DLD1 (cell line): ENCODE measurements at regions not wholly inside any gene's neighbourhood (a gene's known extent, or its start where the extent isn't known, plus 50 kb on each side); places are given as distances from the start of the nearest gene placed in this dataset.
"Not testable (repeated sequence)": the region's sequence is repeated elsewhere in the genome, so short reads cannot be mapped to it uniquely, and the experiment has no call there.

ENCODE experiments used
- in situ Hi-C: cut with HindIII; loops from 2 replicates; pipeline ENCODE4 v1.10.0; 2017; ENCODE audit warnings: low sequenced_read_pairs

GRCh38 chr1:218494449-218494852, 149.3 kb downstream of the TGFB2 start:
- in situ Hi-C loops = no loop called here

- in situ Hi-C loops = no loop called here
These were observed 150.8 kb downstream of the TGFB2 start for GRCh38 chr1:218495931-218496330.

GRCh38 chr1:218496561-218496960, 151.4 kb downstream of the TGFB2 start:
- in situ Hi-C loops = no loop called here

GRCh38 chr1:218498056-218498938, 153.2 kb downstream of the TGFB2 start:
- in situ Hi-C loops = no loop called here

GRCh38 chr1:218499011-218499691, 154.0 kb downstream of the TGFB2 start:
- in situ Hi-C loops = no loop called here

GRCh38 chr1:218499911-218500310, 154.8 kb downstream of the TGFB2 start:
- in situ Hi-C loops = no loop called here

GRCh38 chr1:218501161-218501560, 156.0 kb downstream of the TGFB2 start:
- in situ Hi-C loops = no loop called here

- in situ Hi-C loops = no loop called here
These were observed 157.2 kb downstream of the TGFB2 start for GRCh38 chr1:218502383-218502782.

GRCh38 chr1:218503102-218503501, 158.0 kb downstream of the TGFB2 start:
- in situ Hi-C loops = no loop called here

- in situ Hi-C loops = no loop called here
These were observed 162.3 kb downstream of the TGFB2 start for GRCh38 chr1:218507355-218508002.

GRCh38 chr1:218510153-218510772, 165.1 kb downstream of the TGFB2 start:
- in situ Hi-C loops = no loop called here

- in situ Hi-C loops = no loop called here
These were observed 168.2 kb downstream of the TGFB2 start for GRCh38 chr1:218513328-218513727.

GRCh38 chr1:218514689-218515088, 169.6 kb downstream of the TGFB2 start:
- in situ Hi-C loops = no loop called here

- in situ Hi-C loops = no loop called here
These were observed 171.4 kb downstream of the TGFB2 start for GRCh38 chr1:218516526-218516925.

- in situ Hi-C loops = no loop called here
These were observed 172.3 kb downstream of the TGFB2 start for GRCh38 chr1:218517459-218517858.

GRCh38 chr1:218518216-218518740, 173.1 kb downstream of the TGFB2 start:
- in situ Hi-C loops = no loop called here

GRCh38 chr1:218520646-218521045, 175.5 kb downstream of the TGFB2 start:
- in situ Hi-C loops = not testable (repeated sequence)

GRCh38 chr1:218521414-218522169, 176.5 kb downstream of the TGFB2 start:
- in situ Hi-C loops = no loop called here

- in situ Hi-C loops = no loop called here
These were observed 179.4 kb downstream of the TGFB2 start for GRCh38 chr1:218524526-218524925.

- in situ Hi-C loops = no loop called here
These were observed 179.9 kb downstream of the TGFB2 start for GRCh38 chr1:218525031-218525430.
